ENCODE measurements at regions not wholly inside any gene's neighbourhood (a gene's known extent, or its start where the extent isn't known, plus 50 kb on each side); places are given as distances from the start of the nearest gene placed in this dataset.

DNA sequence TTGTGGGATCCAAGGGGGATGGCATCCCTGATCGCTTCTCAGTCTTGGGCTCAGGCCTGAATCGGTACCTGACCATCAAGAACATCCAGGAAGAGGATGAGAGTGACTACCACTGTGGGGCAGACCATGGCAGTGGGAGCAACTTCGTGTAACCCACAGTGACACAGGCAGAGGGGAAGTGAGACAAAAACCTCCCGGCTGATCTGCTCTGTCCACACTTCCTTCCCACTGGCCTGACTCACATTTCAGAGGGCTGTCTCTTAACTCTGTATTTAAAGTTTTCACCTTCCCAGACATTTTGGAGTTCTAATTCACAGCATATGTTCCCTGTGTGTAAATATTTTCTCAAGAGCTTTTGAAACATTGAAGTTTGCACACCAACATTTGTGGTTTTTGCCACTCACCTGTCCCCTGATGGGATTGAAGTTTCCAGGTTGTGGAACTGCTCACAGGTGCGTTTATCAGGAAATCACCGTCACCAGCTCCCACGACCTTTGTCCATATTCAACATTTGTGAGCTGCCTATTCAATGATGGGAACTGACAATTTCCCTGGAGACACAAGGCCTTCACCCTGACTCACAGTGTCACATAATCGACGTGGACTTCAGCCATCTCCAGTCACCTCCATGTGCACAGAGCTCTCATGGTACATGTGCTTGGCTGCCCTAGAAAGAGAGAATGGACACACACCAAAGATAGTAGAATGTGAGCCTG, 99.2 kb downstream of the VPREB1 start:
- ATAC-seq, result no peak
- intact Hi-C loops (cut with DNase I), result no loop called here
- DNase-seq (ENCODE audit: missing footprints), result no peak

DNA sequence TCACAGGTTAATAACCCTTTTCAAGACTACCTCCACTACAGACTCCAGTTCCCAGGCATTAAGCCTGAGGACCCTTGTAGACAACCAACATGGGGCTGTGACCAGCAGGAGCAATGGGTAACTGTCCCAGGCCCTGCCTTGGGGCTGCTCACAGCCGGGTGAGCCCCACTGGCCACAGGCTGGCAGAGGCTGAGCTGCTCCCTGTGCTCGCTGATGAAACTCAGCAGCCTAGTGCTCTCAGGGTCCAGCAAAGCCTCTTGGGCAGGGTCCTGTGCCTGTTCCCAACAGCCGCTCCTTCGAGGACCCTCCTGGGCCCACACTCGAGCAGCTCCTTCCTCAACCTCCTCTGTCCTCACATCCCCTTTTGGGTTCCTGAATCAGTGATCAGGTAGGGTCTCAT, 99.8 kb downstream of the VPREB1 start:
- no peak for DNase-seq (ENCODE audit: missing footprints)
- no peak for ATAC-seq
- intact Hi-C loops (cut with DNase I), result no loop called here

DNA sequence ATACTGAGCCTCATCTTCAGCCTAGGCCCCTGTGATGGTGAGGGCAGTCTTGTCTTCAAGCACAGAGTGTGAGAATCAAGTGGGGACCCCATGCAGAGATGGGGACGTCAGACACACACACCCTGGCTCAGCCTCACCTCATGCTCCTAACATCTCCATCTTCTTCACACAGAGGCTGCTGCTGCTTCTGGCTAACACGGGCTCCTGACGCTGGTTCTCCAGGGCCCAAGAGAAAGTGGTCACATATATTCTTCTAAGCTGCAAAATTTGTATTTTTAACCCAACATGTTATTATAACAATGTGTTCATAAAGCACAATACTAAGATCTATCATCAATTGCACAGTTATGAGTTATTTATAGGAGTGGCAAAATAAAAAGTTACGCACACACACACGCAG, 101.2 kb downstream of the VPREB1 start:
- intact Hi-C loops (cut with DNase I), result no loop called here
- no peak for ATAC-seq
- no peak for DNase-seq (ENCODE audit: missing footprints)

GRCh38 chr22:22346401-22347107, 102.0 kb downstream of the VPREB1 start:
- DNase-seq (ENCODE audit: missing footprints) (no peak), ATAC-seq (no peak)
- intact Hi-C loops (cut with DNase I), result no loop called here

DNA sequence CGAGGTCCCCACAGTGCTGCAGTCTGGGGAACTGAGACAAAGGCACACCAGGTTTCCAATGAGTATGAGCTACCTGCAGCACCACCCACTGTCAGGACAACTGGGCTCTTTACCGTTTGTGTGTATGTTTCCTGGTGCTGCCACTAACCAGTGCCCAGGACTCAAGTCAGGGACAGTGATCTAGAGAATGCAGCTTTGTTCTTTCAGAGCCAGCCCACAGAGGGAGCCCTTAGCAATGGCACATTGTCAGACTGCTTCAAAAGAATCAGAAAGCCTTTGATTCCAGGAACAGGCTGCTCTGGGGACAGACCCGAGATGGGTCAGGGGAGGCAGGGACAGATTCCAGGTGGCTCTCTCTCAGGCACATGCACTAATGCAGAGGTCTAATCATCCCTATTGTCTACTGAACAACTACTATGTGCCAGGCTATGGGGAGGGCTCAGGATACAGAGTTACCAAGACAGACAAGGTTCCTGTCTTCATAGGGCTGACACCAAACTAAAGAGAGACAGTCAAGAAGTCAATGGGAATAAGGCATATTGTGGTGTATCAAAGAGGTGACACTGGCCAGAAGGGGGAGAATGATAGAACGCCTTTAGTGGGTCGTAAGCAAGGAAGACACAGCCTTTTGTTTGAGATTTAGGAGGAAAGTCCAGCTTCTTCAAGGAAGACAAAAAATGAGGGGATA, 103.7 kb downstream of the VPREB1 start:
- intact Hi-C loops (cut with DNase I), result no loop called here
- ATAC-seq (no peak), DNase-seq (ENCODE audit: missing footprints) (no peak)

DNA sequence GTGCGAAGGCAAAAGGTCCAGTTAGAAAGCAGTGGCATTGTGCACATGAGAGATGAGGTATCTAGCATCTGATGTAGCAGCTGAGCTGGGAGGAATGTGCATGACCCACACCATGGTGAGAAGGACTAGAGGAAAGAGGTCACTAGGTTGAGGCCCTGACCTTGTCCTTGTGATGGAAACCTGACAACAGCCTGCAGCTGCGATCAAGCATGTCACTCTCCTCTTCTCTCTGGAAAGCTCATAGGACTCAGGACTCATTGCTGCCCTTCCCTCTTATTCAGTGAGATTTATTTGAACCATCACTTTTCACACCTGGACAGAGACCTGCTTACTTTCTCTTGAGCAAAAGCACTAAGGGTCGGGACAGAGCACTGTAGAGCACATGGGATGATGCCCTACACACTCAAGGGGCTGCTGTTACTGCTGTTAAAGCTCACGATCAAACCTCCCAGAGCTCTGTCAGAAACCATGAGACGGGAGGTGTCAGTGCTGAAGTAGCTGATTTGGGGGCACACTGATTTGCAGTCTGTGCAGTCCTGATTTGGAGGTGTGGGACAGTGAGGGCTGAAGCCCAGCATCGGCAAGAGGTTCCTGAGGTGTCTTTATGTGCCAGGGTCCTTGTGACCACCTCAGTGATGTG, 104.3 kb downstream of the VPREB1 start:
- ATAC-seq (no peak), DNase-seq (ENCODE audit: missing footprints) (no peak)
- intact Hi-C loops (cut with DNase I), result no loop called here

DNA sequence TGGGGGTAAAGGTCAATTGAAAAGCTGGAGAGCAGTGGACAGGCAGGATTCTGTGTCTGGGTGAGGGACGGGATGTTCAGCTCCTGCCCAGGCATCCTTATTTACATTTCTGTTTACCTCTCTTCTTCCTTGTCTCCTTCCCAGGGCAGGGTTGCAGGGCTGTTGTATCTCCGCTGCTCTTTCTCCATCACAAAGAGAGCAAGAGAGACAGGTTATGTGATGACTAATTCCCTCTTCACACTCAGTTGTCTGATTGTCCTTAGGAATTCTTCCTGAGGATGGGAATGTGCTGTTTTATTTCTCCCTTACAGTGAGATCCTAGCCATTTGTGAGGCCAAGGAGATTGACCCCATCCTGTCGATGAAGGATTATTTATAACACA, 104.9 kb downstream of the VPREB1 start:
- no peak for ATAC-seq
- intact Hi-C loops (cut with DNase I), result no loop called here
- DNase-seq (ENCODE audit: missing footprints), result no peak

DNA sequence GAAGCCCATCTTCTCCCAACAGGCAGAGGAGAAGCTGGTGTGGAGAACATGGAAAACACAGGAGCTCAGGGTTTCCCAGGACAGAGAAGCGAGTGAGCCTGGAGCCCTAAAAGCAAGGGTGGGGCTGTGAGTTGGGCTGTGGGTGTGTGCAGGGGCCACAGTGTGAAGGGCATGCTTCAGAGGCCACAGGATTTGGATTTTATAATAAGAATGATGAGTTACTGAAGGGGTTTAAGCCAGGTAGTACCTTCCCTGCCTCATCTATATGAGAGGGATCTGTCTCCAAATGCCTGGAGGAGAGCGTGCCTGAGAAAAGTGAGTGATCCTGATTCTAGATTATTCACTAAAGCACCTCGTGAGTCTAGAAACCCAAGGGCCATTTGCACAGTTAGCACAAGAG, 106.8 kb downstream of the VPREB1 start:
- no peak for DNase-seq (ENCODE audit: missing footprints)
- ATAC-seq, result no peak
- intact Hi-C loops (cut with DNase I), result no loop called here

- no peak for ATAC-seq
- intact Hi-C loops (cut with DNase I), result no loop called here
- DNase-seq (ENCODE audit: missing footprints), result no peak
Measured at GRCh38 chr22:22352371-22352999, 107.9 kb downstream of the VPREB1 start.

- intact Hi-C loops (cut with DNase I), result no loop called here
- ATAC-seq (no peak), DNase-seq (ENCODE audit: missing footprints) (no peak)
Measured at GRCh38 chr22:22355096-22355834, 110.7 kb downstream of the VPREB1 start.

GRCh38 chr22:22357024-22357883, 112.7 kb downstream of the VPREB1 start:
- DNase-seq (ENCODE audit: missing footprints), result peak; percentile 82
- peak; percentile 92 for ATAC-seq
- intact Hi-C loops (cut with DNase I), result no loop called here

DNA sequence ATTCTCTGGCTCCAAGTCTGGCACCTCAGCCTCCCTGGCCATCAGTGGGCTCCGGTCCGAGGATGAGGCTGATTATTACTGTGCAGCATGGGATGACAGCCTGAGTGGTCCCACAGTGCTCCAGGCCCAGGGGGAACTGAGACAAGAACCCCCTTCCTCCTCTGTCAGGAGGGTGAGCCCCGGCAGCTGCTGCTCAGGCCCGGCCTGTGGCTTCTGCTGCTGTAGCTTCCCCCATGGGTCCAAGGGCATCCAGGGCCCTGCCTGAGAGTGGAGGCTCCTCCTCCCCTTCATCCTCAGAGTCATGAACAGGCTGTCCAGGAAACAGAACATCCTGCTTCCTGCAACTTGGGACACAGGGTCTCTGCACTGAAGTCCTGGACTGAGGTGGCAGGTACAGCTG, 113.6 kb downstream of the VPREB1 start:
- DNase-seq (ENCODE audit: missing footprints) (no peak), ATAC-seq (peak; percentile 21)
- intact Hi-C loops (cut with DNase I), result no loop called here

- DNase-seq (ENCODE audit: missing footprints) (no peak), ATAC-seq (no peak)
- intact Hi-C loops (cut with DNase I), result no loop called here
Measured at GRCh38 chr22:22358686-22359085, 114.1 kb downstream of the VPREB1 start.

DNA sequence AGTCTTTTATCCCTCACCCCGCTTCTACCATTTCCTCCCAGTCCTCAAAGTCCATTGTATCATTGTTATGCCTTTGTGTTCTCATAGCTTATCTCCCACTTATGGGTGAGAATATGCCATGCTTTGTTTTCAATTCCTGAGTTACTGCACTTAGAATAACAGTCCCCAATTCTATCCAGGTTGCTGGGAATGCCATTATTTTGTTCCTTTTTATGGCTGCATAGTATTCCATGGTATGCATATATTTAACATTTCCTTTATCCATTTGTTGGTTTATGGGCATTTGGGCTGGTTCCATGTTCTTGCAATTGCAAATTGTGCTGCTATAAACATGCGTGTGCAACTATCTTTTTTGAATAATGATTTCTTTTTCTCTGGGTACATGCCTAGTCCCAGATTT, 114.9 kb downstream of the VPREB1 start:
- intact Hi-C loops (cut with DNase I), result no loop called here
- DNase-seq (ENCODE audit: missing footprints) (no peak), ATAC-seq (no peak)

GRCh38 chr22:22360014-22360413, 115.4 kb downstream of the VPREB1 start:
- ATAC-seq, result no peak
- DNase-seq (ENCODE audit: missing footprints), result no peak
- intact Hi-C loops (cut with DNase I), result no loop called here

DNA sequence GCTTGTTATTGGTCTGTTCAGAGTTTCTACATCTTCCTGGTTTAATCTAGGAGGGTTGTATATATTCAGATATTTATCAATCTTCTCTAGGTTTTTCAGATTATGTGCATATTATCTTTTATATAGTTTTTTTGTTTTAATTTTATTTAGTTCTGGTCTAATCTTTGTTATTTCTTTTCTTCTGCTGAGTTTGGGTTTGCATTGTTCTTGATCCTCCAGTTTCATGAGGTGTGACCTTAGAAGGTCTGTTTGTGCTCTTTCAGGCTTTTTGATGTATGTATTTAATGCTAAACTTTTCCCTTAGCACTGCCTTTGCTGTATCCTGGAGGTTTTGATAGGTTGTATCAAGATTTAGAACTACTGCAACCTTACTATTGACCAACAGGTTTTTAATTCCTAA, 117.7 kb downstream of the VPREB1 start:
- no peak for ATAC-seq
- DNase-seq (ENCODE audit: missing footprints), result no peak
- intact Hi-C loops (cut with DNase I), result no loop called here

- no peak for ATAC-seq
- no peak for DNase-seq (ENCODE audit: missing footprints)
- intact Hi-C loops (cut with DNase I), result no loop called here
Measured at GRCh38 chr22:22362936-22363335, 118.3 kb downstream of the VPREB1 start.

GRCh38 chr22:22364207-22364606, 119.6 kb downstream of the VPREB1 start:
- intact Hi-C loops (cut with DNase I), result no loop called here
- ATAC-seq, result no peak
- no peak for DNase-seq (ENCODE audit: missing footprints)
